ENCODE measurements at regions not wholly inside any gene's neighbourhood (a gene's known extent, or its start where the extent isn't known, plus 50 kb on each side); places are given as distances from the start of the nearest gene placed in this dataset.
"Not testable (repeated sequence)": the region's sequence is repeated elsewhere in the genome, so short reads cannot be mapped to it uniquely, and the experiment has no call there.

DNA sequence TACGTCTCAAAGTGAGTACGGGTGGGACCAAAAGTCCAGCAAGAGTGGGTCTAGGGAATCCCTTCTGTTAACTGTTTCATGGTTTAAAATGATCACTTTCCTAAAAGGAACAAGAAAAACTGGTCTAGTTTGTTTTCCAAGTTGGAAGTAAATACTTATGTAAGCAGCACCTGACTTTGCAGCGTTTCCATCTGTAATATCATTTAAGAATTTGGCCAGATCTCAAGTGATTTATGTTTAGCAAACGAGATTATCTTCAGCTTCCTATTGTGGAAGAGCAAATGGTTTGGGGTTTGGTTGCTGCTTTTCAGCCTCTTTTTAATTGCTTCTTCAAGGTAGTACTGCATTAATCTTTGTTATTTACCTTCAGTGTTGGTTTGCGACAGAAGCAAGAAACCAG, 50.4 kb downstream of the FHIP1A start:
- DNase-seq (ENCODE audit: low read depth), result no peak

DNA sequence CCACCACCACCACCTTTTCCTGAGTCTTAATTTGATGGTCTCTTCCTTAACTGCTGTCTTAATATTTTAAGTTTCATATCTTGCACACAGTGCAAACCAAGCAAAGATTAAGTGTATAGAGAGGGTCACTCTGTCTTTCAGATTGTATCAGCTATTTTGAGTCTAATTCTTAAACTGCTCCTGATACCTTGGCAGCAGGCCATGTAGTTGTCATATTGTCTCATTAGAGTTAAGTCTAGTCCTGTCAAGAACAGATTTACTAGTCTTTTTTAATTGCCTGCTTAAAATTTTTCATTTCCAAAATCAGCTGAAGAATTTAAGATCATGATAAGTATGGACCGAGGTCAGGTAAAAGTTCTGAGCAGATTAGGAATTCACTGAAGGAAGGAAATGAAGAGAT, 51.5 kb downstream of the FHIP1A start:
- DNase-seq (ENCODE audit: low read depth), result no peak

GRCh38 chr4:151462554-151462953, 53.6 kb downstream of the FHIP1A start:
- DNase-seq (ENCODE audit: low read depth), result no peak

DNA sequence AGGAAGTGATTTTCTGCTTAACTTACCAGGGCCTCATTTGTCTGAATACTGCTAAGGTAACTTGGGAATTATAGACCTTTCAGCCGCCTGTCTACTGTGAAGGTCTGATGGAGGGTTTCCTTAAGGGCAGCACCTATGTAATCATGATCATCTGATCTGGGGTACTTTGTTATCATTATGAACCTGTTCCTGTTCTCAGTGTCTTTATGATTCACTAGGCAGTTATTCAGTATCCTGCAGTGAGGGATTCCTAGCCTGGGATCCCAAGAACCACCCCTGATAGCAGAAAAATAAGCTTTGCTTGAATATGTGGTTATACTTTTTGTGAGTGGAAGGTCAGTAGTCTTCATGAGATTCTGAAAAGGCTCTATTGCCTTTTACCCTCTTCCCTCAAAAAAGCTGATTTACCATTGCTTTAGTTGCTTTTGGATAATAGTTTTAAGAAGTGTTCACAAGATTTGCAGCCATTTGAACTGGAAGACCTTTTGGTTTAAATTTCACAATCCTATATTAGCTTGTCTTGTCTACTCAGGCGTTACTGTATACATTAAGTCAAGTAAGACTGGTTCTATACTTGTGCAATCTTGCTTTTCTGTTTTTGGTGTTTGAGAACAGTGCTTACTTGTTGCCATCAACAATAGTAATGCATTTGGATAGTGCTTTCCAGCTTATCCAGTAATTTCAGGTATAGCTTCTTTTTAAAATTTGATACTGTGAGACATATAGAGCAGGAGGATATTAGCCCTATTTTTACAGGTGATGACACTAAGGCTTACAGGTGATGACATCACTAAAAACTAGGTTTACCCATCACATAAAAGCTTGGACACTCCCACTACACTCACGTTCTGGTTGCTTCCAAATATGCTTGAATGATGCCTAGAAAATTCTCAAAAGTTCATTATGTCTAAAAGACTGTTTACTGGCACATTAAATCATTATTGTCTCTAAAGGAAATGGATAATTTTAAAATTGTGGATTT, 60.0 kb downstream of the FHIP1A start:
- DNase-seq (ENCODE audit: low read depth), result peak; percentile 25

GRCh38 chr4:151469970-151470369, 61.0 kb downstream of the FHIP1A start:
- DNase-seq (ENCODE audit: low read depth), result no peak

GRCh38 chr4:151471728-151472127, 62.8 kb downstream of the FHIP1A start:
- no peak for DNase-seq (ENCODE audit: low read depth)

GRCh38 chr4:151472297-151472696, 63.3 kb downstream of the FHIP1A start:
- DNase-seq (ENCODE audit: low read depth), result no peak

DNA sequence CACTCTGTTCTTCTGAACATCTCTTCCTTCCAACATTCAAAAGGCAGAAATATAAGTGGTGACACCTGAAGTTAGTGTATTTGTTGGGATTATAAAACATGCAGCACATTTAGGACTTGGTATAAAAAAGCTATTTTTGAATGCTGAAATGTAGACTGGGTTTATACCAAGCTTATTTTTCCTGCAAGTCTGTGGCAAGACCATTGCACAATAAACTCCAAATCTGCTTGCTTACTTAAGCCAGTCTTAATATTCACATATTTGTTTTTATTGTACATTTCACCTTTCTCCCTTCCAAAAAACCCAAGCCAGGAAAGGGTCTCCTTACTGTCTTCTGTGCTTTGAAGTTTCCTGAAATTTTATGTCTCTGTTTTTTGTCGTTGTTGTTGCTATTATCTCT, 63.7 kb downstream of the FHIP1A start:
- no peak for DNase-seq (ENCODE audit: low read depth)

- no peak for DNase-seq (ENCODE audit: low read depth)
These were observed 64.6 kb downstream of the FHIP1A start for GRCh38 chr4:151473521-151474097.

GRCh38 chr4:151475035-151475714, 66.2 kb downstream of the FHIP1A start:
- DNase-seq (ENCODE audit: low read depth), result no peak

GRCh38 chr4:151481813-151482212, 72.8 kb downstream of the FHIP1A start:
- DNase-seq (ENCODE audit: low read depth), result no peak

DNA sequence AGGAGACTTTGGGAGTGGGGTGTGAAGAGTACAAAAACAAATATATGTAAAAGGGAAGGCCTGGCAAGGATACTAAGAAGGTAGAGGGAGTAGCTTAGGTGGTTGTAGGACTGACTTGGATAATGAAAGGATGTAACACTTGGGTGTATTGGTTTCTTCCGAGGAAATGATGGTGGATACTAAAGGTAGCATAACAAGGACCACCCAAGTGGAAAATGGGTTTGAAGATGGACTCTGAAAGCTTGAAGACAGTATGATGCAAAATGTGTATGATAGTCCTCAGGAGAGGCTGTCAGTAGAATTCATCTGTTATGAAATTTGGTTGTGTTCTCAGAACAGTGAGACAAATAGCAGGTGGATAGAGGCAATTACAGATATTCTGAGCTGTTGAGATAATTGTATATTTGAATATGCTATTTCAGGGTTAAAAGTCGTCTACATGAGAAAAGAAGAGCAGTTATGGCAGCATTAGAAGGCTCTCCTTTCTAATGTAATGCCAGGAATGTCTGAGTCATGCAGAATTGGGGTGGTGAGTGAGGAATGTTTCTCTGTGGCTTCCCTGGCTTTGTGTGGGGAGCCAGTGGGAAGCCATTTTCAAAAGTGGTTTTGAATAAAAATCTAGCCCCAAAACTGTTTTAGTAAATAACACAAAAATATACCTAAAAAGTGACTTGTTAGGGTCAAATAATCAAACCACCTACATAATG, 75.6 kb downstream of the FHIP1A start:
- DNase-seq (ENCODE audit: low read depth), result peak; percentile 94

- peak; percentile 85 for DNase-seq (ENCODE audit: low read depth)
These were observed 76.7 kb downstream of the FHIP1A start for GRCh38 chr4:151485541-151486131.

- peak; percentile 72 for DNase-seq (ENCODE audit: low read depth)
These were observed 77.2 kb downstream of the FHIP1A start for GRCh38 chr4:151486168-151486567.

DNA sequence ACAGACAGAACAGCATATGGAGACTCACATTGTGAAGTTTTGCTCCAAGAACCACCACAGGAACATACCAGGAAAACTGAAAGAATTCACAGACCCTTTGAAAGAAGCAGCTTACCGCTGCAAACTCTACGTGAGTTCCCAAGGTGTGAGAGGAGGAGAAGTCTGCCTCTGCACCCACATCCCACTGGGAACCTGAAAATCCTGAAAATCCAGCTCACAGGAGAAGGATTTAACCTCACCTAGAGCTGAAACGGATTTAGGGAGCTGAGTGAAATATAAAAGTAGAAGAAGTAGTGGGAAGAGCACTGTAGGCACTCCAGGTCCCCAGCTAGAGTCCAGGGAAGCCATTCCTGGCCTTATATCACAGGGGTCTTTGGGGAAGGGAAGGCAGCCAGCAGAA, 80.0 kb downstream of the FHIP1A start:
- DNase-seq (ENCODE audit: low read depth), result no peak

DNA sequence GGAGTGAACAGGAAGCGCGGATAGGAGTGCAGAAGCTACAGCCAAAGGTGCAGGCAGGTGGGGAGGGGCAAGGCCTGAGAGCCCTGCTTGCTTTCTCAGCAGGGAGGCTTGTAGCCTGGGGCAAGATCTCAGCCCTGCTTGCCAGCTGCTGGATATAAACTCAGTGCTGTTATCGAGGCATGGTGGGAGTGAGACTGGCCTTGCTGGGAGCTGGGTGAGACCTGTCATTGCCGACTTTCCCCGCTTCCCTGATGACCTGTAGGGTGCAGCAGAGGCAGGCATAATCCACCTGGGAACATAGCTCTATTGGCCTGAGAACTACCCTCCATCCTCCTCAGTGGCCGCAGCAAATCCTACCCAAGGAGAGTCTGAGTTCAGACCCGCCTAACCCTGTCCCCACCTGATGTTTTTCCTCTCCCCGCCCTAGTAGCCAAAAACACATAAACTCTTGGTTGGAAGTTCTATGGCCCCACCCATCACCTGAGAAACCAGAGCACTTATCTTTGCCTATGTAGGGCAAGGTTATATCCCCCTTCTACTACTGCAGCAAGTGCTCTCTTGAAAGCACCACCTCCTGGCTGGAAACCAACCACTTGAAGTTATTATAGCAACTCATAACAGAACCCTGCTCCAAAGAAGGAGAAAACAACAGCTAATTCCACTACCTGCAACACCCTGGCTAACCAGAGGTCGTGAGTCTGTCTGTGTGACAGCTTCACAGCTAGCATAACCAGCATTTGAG, 80.7 kb downstream of the FHIP1A start:
- peak; percentile 17 for DNase-seq (ENCODE audit: low read depth)

GRCh38 chr4:151495612-151496011, 86.6 kb downstream of the FHIP1A start:
- DNase-seq (ENCODE audit: low read depth), result peak; percentile 25

DNA sequence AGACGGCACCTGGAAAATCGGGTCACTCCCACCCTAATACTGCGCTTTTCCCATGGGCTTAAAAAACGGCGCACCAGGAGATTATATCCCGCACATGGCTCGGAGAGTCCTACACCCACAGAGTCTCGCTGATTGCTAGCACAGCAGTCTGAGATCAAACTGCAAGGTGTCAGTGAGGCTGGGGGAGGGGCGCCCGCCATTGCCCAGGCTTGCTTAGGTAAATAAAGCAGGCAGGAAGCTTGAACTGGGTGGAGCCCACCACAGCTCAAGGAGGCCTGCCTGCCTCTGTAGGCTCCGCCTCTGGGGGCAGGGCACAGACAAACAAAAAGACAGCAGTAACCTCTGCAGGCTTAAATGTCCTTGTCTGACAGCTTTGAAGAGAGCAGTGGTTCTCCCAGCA, 102.6 kb downstream of the FHIP1A start:
- DNase-seq (ENCODE audit: low read depth), result not testable (repeated sequence)

DNA sequence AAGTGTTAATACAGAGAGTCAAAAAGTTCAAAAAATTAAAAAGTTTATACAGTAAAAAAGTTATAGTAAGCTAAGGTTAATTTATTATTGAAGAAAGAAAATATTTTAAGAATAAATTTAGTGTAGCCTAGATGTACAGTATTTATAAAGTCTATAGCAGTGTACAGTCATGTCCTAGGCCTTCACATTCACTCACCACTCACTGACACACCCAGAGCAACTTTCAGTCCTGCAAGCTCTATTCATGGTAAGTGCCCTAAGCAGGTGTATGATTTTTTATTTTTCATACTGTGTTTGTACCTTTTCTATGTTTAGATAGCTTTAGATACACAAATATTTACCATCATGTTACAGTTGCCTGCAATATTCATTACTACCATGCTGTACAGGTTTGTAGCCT, 108.9 kb downstream of the FHIP1A start:
- no peak for DNase-seq (ENCODE audit: low read depth)

GRCh38 chr4:151518359-151518758, 109.4 kb downstream of the FHIP1A start:
- DNase-seq (ENCODE audit: low read depth), result no peak
